ENCODE measurements at regions not wholly inside any gene's neighbourhood (a gene's known extent, or its start where the extent isn't known, plus 50 kb on each side); places are given as distances from the start of the nearest gene placed in this dataset.

DNA sequence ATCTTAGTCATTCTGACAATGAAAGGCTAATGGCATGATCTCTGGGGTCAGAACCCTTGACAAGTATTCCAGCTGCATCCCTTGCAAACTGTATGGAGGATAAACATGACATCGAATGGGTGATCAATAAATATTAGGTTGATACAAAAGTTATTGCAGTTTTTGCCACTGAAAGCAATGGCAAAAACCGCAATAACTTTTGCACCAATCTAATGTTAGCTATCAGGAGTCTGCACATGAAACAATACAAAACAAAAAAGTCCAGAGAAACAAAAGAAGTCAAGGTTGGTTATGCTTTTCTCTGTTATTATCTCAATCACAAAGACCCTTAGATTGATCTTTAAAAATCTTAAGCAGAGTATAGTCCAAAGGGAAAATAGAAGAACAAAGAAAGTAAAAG lies 292.7 kb downstream of the DUSP10 start:
- TF ChIP-seq SPI1 (IDR thresholded peaks at IDR 0.05; ENCODE audit: borderline replicate concordance, low read depth) = no peak
- TF ChIP-seq, protein P1, sequence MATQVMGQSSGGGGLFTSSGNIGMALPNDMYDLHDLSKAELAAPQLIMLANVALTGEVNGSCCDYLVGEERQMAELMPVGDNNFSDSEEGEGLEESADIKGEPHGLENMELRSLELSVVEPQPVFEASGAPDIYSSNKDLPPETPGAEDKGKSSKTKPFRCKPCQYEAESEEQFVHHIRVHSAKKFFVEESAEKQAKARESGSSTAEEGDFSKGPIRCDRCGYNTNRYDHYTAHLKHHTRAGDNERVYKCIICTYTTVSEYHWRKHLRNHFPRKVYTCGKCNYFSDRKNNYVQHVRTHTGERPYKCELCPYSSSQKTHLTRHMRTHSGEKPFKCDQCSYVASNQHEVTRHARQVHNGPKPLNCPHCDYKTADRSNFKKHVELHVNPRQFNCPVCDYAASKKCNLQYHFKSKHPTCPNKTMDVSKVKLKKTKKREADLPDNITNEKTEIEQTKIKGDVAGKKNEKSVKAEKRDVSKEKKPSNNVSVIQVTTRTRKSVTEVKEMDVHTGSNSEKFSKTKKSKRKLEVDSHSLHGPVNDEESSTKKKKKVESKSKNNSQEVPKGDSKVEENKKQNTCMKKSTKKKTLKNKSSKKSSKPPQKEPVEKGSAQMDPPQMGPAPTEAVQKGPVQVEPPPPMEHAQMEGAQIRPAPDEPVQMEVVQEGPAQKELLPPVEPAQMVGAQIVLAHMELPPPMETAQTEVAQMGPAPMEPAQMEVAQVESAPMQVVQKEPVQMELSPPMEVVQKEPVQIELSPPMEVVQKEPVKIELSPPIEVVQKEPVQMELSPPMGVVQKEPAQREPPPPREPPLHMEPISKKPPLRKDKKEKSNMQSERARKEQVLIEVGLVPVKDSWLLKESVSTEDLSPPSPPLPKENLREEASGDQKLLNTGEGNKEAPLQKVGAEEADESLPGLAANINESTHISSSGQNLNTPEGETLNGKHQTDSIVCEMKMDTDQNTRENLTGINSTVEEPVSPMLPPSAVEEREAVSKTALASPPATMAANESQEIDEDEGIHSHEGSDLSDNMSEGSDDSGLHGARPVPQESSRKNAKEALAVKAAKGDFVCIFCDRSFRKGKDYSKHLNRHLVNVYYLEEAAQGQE (IDR thresholded peaks at IDR 0.05; ENCODE audit: insufficient replicate concordance, low read depth) = no peak
- no peaks in the 10 kb centered on the region for H3K27me3 ChIP-seq (ENCODE audit: insufficient read depth, poor library complexity, severe bottlenecking)
- no peak overlapping the region for H3K27ac ChIP-seq (replicated peaks)
- DNase-seq (ENCODE audit: low read depth in 1 of 2, low spot score in 1 of 2) = no peak
- no peak overlapping the region for H3K4me3 ChIP-seq (replicated peaks; ENCODE audit: insufficient read depth, low read length)

DNA sequence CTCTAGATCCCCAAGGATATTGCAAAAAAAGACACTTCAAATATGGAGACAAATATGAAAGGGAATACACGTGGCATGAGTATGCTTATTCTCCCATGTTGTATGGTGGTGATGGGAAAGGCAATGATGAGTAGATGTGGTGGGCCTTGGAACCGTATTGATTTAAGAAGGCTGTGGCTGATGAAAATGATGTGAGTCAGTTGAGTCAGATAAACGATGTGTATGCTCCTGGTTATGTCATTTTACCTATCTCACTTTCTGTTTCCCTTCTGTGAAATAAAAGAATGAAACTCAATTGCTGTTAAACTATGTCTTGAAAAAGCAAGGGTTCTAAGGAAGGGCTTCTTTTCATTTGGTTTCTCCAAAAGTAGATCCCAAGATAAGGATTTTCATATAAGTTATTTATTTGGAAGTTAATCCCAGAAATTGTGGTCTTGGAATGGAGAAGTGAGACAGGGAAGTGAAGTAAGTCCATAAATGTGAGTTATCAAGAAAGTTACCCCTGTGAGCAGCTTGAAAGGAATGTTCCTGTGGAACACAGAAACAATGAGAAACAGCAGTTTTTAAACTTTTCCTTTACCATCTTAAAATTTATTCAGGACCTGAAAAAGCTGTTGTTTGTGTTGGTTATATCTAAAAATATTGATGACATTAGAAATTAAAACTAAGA lies 292.0 kb downstream of the DUSP10 start:
- Histone ChIP-seq H3K4me3 (replicated peaks; ENCODE audit: insufficient read depth, low read length) (no peak overlapping the region), H3K27ac (replicated peaks) (no peak overlapping the region), H3K27me3 (ENCODE audit: insufficient read depth, poor library complexity, severe bottlenecking) (no peaks in the 10 kb centered on the region)
- DNase-seq (ENCODE audit: low read depth in 1 of 2, low spot score in 1 of 2) = no peak
- no peak for TF ChIP-seq GABPA (IDR thresholded peaks at IDR 0.05; ENCODE audit: low read depth)
- TF ChIP-seq SPI1 (IDR thresholded peaks at IDR 0.05; ENCODE audit: borderline replicate concordance, low read depth) = no peak
- TF ChIP-seq, protein P2, sequence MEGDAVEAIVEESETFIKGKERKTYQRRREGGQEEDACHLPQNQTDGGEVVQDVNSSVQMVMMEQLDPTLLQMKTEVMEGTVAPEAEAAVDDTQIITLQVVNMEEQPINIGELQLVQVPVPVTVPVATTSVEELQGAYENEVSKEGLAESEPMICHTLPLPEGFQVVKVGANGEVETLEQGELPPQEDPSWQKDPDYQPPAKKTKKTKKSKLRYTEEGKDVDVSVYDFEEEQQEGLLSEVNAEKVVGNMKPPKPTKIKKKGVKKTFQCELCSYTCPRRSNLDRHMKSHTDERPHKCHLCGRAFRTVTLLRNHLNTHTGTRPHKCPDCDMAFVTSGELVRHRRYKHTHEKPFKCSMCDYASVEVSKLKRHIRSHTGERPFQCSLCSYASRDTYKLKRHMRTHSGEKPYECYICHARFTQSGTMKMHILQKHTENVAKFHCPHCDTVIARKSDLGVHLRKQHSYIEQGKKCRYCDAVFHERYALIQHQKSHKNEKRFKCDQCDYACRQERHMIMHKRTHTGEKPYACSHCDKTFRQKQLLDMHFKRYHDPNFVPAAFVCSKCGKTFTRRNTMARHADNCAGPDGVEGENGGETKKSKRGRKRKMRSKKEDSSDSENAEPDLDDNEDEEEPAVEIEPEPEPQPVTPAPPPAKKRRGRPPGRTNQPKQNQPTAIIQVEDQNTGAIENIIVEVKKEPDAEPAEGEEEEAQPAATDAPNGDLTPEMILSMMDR (IDR thresholded peaks at IDR 0.05; ENCODE audit: insufficient read depth, low read length) = no peak
- TF ChIP-seq POLR2AphosphoS5 (IDR thresholded peaks at IDR 0.05; ENCODE audit: low read depth) = no peak

DNA sequence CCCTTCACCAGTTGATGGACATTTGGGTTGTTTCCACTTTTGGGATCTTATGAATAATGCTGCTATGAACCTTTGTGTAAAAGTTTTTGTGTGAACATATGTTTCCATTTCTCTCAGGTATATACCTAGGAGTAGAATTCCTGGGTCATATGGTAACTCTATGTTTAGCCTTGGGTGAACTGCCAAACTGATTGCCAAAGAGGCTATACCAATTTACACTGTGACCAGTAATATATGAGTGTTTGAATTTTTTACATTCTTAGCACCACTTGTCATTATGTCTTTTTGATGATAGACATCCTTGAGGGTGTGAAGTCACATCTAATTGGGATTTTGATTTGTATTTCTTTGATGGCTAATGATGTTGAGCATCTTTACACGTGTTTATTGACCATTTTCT lies 290.1 kb downstream of the DUSP10 start:
- Histone ChIP-seq H3K27me3 (ENCODE audit: insufficient read depth, poor library complexity, severe bottlenecking) (no peaks in the 10 kb centered on the region), H3K27ac (replicated peaks) (no peak overlapping the region), H3K4me3 (replicated peaks; ENCODE audit: insufficient read depth, low read length) (no peak overlapping the region)
- TF ChIP-seq SPI1 (IDR thresholded peaks at IDR 0.05; ENCODE audit: borderline replicate concordance, low read depth) = no peak
- TF ChIP-seq POLR2AphosphoS5 (IDR thresholded peaks at IDR 0.05; ENCODE audit: low read depth) = no peak
- no peak for TF ChIP-seq GABPA (IDR thresholded peaks at IDR 0.05; ENCODE audit: low read depth)
- TF ChIP-seq, protein P2 (IDR thresholded peaks at IDR 0.05; ENCODE audit: insufficient read depth, low read length) = no peak
- TF ChIP-seq, protein P1 (IDR thresholded peaks at IDR 0.05; ENCODE audit: insufficient replicate concordance, low read depth) = no peak
- no peak for DNase-seq (ENCODE audit: low read depth in 1 of 2, low spot score in 1 of 2)

DNA sequence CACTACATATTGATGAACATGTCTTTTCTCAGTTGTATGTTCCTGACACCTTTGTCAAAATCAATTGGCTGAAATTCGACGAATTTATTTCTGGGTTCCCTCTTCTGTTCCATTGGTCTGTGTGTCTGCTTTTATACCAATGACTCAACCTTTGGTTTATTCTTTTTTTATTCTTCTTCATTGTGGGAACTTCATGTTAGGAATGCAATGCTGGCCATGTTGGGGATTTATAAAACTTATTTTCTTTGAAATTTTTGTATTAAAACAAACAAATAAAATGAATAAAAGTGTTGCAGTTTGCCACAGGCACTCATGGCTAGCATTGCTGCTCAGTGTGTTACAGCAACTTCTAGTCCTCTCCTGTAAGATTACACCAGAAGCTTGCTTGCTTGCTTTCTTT lies 287.8 kb downstream of the DUSP10 start:
- TF ChIP-seq POLR2AphosphoS5 (IDR thresholded peaks at IDR 0.05; ENCODE audit: low read depth) (no peak), SPI1 (IDR thresholded peaks at IDR 0.05; ENCODE audit: borderline replicate concordance, low read depth) (no peak), GABPA (IDR thresholded peaks at IDR 0.05; ENCODE audit: low read depth) (no peak)
- TF ChIP-seq, protein P1 (IDR thresholded peaks at IDR 0.05; ENCODE audit: insufficient replicate concordance, low read depth) = no peak
- TF ChIP-seq, protein P2 (IDR thresholded peaks at IDR 0.05; ENCODE audit: insufficient read depth, low read length) = no peak
- Histone ChIP-seq H3K27ac (replicated peaks) (no peak overlapping the region), H3K4me3 (replicated peaks; ENCODE audit: insufficient read depth, low read length) (no peak overlapping the region), H3K27me3 (ENCODE audit: insufficient read depth, poor library complexity, severe bottlenecking) (peaks cover 2% of the 10 kb centered on the region)
- no peak for DNase-seq (ENCODE audit: low read depth in 1 of 2, low spot score in 1 of 2)
